ENCODE measurements at regions not wholly inside any gene's neighbourhood (a gene's known extent, or its start where the extent isn't known, plus 50 kb on each side); places are given as distances from the start of the nearest gene placed in this dataset.

GRCh38 chr5:163366757-163367156 lies 70.6 kb upstream of the CCNG1 start:
- TF ChIP-seq CTCF (IDR thresholded peaks at IDR 0.05): no peak
- TF ChIP-seq TCF7L2 (IDR thresholded peaks at IDR 0.05; ENCODE audit: low read depth, low read length): no peak

Measured in Panc1 (cell line).